Liver (tissue), 8 donors: ENCODE measurements at regions not wholly inside any gene's neighbourhood (a gene's known extent, or its start where the extent isn't known, plus 50 kb on each side); places are given as distances from the start of the nearest gene placed in this dataset.

Experiments used
- DNase-seq: peaks from one replicate; pipeline ENCODE4 v3.0.0-alpha.2; 2017; ENCODE audit warnings: low spot score
- H3K27ac ChIP-seq, 2 donors: one replicate each; pipeline ENCODE4 v1.7.0; 2013; ENCODE audit warnings: inconsistent platforms in 2 of 2, low read length in 2 of 2, control low read depth in 1 of 2, low read depth in 1 of 2, mild to moderate bottlenecking in 1 of 2
- H3K27me3 ChIP-seq, 4 donors: one replicate each; pipeline versions ENCODE4 v1.6.1 to v1.7.0; 2013; ENCODE audit warnings: low read length in 3 of 4, inconsistent platforms in 1 of 4, mild to moderate bottlenecking in 1 of 4, moderate library complexity in 1 of 4; ENCODE audit not compliant: control insufficient read depth in 4 of 4, insufficient read depth in 4 of 4
- H3K36me3 ChIP-seq, 4 donors: one replicate each; pipeline versions ENCODE4 v1.6.1 to v1.7.0; 2013; ENCODE audit warnings: low read length in 3 of 4, mild to moderate bottlenecking in 3 of 4, low read depth in 1 of 4, moderate library complexity in 1 of 4; ENCODE audit not compliant: control insufficient read depth in 4 of 4, insufficient read depth in 3 of 4
- H3K4me1 ChIP-seq, 4 donors: one replicate each; pipeline versions ENCODE4 v1.6.1 to v1.7.0; 2013; ENCODE audit warnings: low read length in 3 of 4, mild to moderate bottlenecking in 3 of 4, moderate library complexity in 1 of 4; ENCODE audit not compliant: control insufficient read depth in 4 of 4, insufficient read depth in 4 of 4
- H3K4me3 ChIP-seq, 3 donors: one replicate each; pipeline versions ENCODE4 v1.6.1 to v1.7.0; 2013; ENCODE audit warnings: low read length in 3 of 3, control low read depth in 1 of 3, low read depth in 1 of 3, mild to moderate bottlenecking in 1 of 3
- H3K9ac ChIP-seq, 2 donors: one replicate each; pipeline ENCODE4 v1.7.0; 2013; ENCODE audit warnings: low read length in 2 of 2, mild to moderate bottlenecking in 2 of 2, moderate library complexity in 2 of 2, control low read depth in 1 of 2, low read depth in 1 of 2
- H3K9me3 ChIP-seq, 4 donors: one replicate each; pipeline versions ENCODE4 v1.6.1 to v1.7.0; 2013; ENCODE audit warnings: low read length in 3 of 4; ENCODE audit not compliant: control insufficient read depth in 4 of 4
- ATF3 ChIP-seq: IDR thresholded peaks from 2 replicates; pipeline ENCODE4 v1.6.1; 2016; ENCODE audit warnings: antibody characterized with exemption
- CTCF ChIP-seq: fragments of 150-350 bp; IDR thresholded peaks from 2 replicates; pipeline ENCODE4 v1.5.1; 2017; ENCODE audit warnings: improper control_type of control experiment, low read depth, low read length; ENCODE audit not compliant: missing input control
- FOXA1 ChIP-seq: IDR thresholded peaks from 2 replicates; pipeline ENCODE4 v1.6.1; 2016; ENCODE audit warnings: antibody characterized with exemption
- FOXA2 ChIP-seq: IDR thresholded peaks from 2 replicates; pipeline ENCODE4 v1.6.1; 2016; ENCODE audit warnings: antibody characterized with exemption
- GABPA ChIP-seq, 2 donors: IDR thresholded peaks in 1 of 2; conservative IDR thresholded peaks in 1 of 2; 2 replicates each; pipeline ENCODE4 v1.6.1; 2016; ENCODE audit warnings: antibody characterized with exemption in 2 of 2, mild to moderate bottlenecking in 1 of 2, moderate library complexity in 1 of 2
- HNF4G ChIP-seq: IDR thresholded peaks from 2 replicates; pipeline ENCODE4 v1.6.1; 2016; ENCODE audit warnings: antibody characterized with exemption
- NR2F2 ChIP-seq: IDR thresholded peaks from 2 replicates; pipeline ENCODE4 v1.6.1; 2016; ENCODE audit warnings: antibody characterized with exemption
- RXRA ChIP-seq, 2 donors: IDR thresholded peaks; 2 replicates each; pipeline ENCODE4 v1.6.1; 2017 to 2018; ENCODE audit warnings: antibody characterized with exemption in 2 of 2, mild to moderate bottlenecking in 1 of 2
- SP1 ChIP-seq: IDR thresholded peaks from 2 replicates; pipeline ENCODE4 v1.6.1; 2018; ENCODE audit warnings: antibody characterized with exemption, mild to moderate bottlenecking
- TAF1 ChIP-seq: conservative IDR thresholded peaks from 2 replicates; pipeline ENCODE4 v1.6.1; 2016; ENCODE audit warnings: antibody characterized with exemption, mild to moderate bottlenecking
- WGBS: extraction: QIAGEN DNeasy Blood & Tissue Kit; methylation state at CpG from one replicate; pipeline ENCODE4 v1.1.7; 2013; 5-methylcytosine and 5-hydroxymethylcytosine counted together
- TF ChIP-seq, protein P1 (sequence below): IDR thresholded peaks from 2 replicates; pipeline ENCODE4 v1.6.1; 2016; ENCODE audit warnings: antibody characterized with exemption, mild to moderate bottlenecking
- TF ChIP-seq, protein P2 (sequence below): IDR thresholded peaks from 2 replicates; pipeline ENCODE4 v1.6.1; 2016; ENCODE audit warnings: antibody characterized with exemption
- donor health status: healthy.
- donor health status: healthy.
- donor health status: healthy.
- donor health status: healthy.
- donor health status: healthy.

DNA sequence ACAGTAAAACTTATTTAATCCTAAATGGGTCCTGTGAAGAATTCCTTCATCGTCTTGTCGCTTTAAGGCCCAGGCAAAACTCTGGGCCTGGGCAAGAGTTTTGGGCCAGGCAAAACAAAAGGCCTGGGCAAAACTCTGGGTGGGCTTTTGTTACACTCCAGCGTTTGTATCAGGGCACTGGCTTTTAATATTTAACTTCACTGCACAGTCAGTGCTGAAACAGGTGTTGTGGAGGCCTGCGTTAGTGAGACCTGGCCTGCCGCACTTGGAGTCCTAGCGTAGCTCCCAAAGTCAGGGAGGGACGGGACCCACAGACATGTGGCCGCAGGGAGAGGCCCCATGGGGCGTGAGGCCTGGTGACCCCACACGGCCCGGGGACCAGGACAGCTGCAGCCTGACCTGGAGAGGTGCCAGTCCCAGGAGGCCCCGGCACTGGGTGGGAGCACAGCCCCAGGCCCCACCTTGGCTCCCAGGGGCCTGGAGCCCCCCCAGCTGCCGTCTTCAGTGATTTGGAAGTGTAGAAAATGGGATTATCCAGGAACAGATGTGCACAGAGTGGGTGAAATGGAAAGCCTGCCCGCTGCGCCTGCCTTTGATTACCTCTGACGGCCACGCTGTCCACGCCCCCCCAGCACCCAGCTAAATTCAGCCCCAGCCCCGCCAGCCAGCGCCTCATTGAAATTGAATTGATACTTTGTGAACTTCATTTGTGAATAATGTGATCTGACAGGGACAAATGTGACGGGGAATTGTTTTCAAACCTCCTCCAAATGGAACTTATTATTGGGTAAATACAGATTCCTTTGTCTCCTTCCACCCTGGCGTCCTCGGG lies 132.9 kb upstream of the NKX1-1 start (continued):
- TF ChIP-seq, protein P1, sequence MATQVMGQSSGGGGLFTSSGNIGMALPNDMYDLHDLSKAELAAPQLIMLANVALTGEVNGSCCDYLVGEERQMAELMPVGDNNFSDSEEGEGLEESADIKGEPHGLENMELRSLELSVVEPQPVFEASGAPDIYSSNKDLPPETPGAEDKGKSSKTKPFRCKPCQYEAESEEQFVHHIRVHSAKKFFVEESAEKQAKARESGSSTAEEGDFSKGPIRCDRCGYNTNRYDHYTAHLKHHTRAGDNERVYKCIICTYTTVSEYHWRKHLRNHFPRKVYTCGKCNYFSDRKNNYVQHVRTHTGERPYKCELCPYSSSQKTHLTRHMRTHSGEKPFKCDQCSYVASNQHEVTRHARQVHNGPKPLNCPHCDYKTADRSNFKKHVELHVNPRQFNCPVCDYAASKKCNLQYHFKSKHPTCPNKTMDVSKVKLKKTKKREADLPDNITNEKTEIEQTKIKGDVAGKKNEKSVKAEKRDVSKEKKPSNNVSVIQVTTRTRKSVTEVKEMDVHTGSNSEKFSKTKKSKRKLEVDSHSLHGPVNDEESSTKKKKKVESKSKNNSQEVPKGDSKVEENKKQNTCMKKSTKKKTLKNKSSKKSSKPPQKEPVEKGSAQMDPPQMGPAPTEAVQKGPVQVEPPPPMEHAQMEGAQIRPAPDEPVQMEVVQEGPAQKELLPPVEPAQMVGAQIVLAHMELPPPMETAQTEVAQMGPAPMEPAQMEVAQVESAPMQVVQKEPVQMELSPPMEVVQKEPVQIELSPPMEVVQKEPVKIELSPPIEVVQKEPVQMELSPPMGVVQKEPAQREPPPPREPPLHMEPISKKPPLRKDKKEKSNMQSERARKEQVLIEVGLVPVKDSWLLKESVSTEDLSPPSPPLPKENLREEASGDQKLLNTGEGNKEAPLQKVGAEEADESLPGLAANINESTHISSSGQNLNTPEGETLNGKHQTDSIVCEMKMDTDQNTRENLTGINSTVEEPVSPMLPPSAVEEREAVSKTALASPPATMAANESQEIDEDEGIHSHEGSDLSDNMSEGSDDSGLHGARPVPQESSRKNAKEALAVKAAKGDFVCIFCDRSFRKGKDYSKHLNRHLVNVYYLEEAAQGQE = no peak
- TF ChIP-seq SP1 = no peak

- H3K9ac ChIP-seq = no peak overlapping the region
- no peaks in the 10 kb centered on the region for H3K9me3 ChIP-seq
- H3K4me3 ChIP-seq = no peak overlapping the region
- TF ChIP-seq FOXA1 = no peak
- TF ChIP-seq, protein P2, sequence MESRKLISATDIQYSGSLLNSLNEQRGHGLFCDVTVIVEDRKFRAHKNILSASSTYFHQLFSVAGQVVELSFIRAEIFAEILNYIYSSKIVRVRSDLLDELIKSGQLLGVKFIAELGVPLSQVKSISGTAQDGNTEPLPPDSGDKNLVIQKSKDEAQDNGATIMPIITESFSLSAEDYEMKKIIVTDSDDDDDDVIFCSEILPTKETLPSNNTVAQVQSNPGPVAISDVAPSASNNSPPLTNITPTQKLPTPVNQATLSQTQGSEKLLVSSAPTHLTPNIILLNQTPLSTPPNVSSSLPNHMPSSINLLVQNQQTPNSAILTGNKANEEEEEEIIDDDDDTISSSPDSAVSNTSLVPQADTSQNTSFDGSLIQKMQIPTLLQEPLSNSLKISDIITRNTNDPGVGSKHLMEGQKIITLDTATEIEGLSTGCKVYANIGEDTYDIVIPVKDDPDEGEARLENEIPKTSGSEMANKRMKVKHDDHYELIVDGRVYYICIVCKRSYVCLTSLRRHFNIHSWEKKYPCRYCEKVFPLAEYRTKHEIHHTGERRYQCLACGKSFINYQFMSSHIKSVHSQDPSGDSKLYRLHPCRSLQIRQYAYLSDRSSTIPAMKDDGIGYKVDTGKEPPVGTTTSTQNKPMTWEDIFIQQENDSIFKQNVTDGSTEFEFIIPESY = no peak
- TF ChIP-seq NR2F2 = no peak
- TF ChIP-seq, protein P1 = no peak
- no peak for TF ChIP-seq RXRA (IDR thresholded peaks at IDR 0.05)
- no peak for TF ChIP-seq TAF1
- TF ChIP-seq FOXA2 = no peak
- TF ChIP-seq ATF3 = no peak
- TF ChIP-seq HNF4G = no peak
- no peak for TF ChIP-seq GABPA (IDR thresholded peaks at IDR 0.05 in 1 of 2, conservative IDR thresholded peaks at IDR 0.05 in 1 of 2)
- no peak for TF ChIP-seq CTCF
- no peak overlapping the region for H3K27ac ChIP-seq
- H3K36me3 ChIP-seq = no peaks in the 10 kb centered on the region
- peaks cover 0 to 2% (median 0%) of the 10 kb centered on the region in 4 donors for H3K27me3 ChIP-seq
- peak; percentile 49 for DNase-seq
- 34% methylated on average over 9 of the region's 9 CpGs for WGBS
- H3K4me1 ChIP-seq = no peaks in the 10 kb centered on the region
These were observed 131.8 kb upstream of the NKX1-1 start for GRCh38 chr4:1538096-1538410.
